CD14-positive monocyte (primary cell): ENCODE measurements at regions not wholly inside any gene's neighbourhood (a gene's known extent, or its start where the extent isn't known, plus 50 kb on each side); places are given as distances from the start of the nearest gene placed in this dataset.
"Not testable (repeated sequence)": the region's sequence is repeated elsewhere in the genome, so short reads cannot be mapped to it uniquely, and the experiment has no call there.

ENCODE experiments used
- DNase-seq, 3 donors: peaks; one replicate each; pipeline ENCODE4 v3.0.0-alpha.2; 2011 to 2022
- H2AFZ ChIP-seq: 2 replicates; pipeline ENCODE4 v1.6.0; 2012; ENCODE audit warnings: mild to moderate bottlenecking, low read depth, low read length, inconsistent platforms; ENCODE audit not compliant: insufficient read depth, poor library complexity, severe bottlenecking
- H3K27ac ChIP-seq, 2 donors: 1 replicate in 1 of 2; 2 replicates in 1 of 2; pipeline ENCODE4 v1.5.1; 2012 to 2013; ENCODE audit warnings: low read length in 2 of 2, control low read depth in 1 of 2, inconsistent platforms in 1 of 2, low read depth in 1 of 2, mild to moderate bottlenecking in 1 of 2
- H3K27me3 ChIP-seq, 2 donors: one replicate each; pipeline versions ENCODE4 v1.6.0 to v1.6.1; 2011 to 2013; ENCODE audit warnings: low read length in 2 of 2; ENCODE audit not compliant: control insufficient read depth in 2 of 2, insufficient read depth in 2 of 2
- H3K36me3 ChIP-seq, 2 donors: replicated peaks in 1 of 2; 1 replicate in 1 of 2; 2 replicates in 1 of 2; pipeline versions ENCODE4 v1.5.1 to v1.6.1; 2012 to 2013; ENCODE audit warnings: low read length in 2 of 2, control low read depth in 1 of 2, inconsistent platforms in 1 of 2, mild to moderate bottlenecking in 1 of 2; ENCODE audit not compliant: insufficient read depth in 2 of 2, control insufficient read depth in 1 of 2
- H3K4me1 ChIP-seq, 2 donors: 1 replicate in 1 of 2; 2 replicates in 1 of 2; pipeline versions ENCODE4 v1.5.1 to v1.6.1; 2012 to 2013; ENCODE audit warnings: low read length in 2 of 2, control low read depth in 1 of 2, inconsistent platforms in 1 of 2, mild to moderate bottlenecking in 1 of 2, moderate library complexity in 1 of 2; ENCODE audit not compliant: insufficient read depth in 2 of 2, control insufficient read depth in 1 of 2
- H3K4me2 ChIP-seq: replicated peaks from 2 replicates; pipeline ENCODE3; 2012; ENCODE audit warnings: low read length, moderate library complexity, mild to moderate bottlenecking; ENCODE audit not compliant: poor library complexity, severe bottlenecking; ENCODE audit errors: extremely low read depth
- H3K4me3 ChIP-seq, 3 experiments: fragments of 200-600 bp in 1 of 3; sonication (generic) in 1 of 3; replicated peaks in 1 of 3; 1 replicate in 2 of 3; 2 replicates in 1 of 3; pipeline ENCODE4 v1.5.1; 2011 to 2013; ENCODE audit warnings: low read length in 3 of 3, mild to moderate bottlenecking in 3 of 3, control low read depth in 2 of 3, low read depth in 2 of 3, inconsistent platforms in 1 of 3, moderate library complexity in 1 of 3
- H3K79me2 ChIP-seq: 2 replicates; pipeline ENCODE4 v1.6.0; 2012; ENCODE audit warnings: mild to moderate bottlenecking, control low read depth, inconsistent platforms, low read length, moderate library complexity; ENCODE audit not compliant: insufficient read depth
- H3K9ac ChIP-seq: 2 replicates; pipeline ENCODE4 v1.6.0; 2017; ENCODE audit warnings: low read length, mild to moderate bottlenecking; ENCODE audit not compliant: insufficient read depth, poor library complexity, severe bottlenecking
- H3K9me3 ChIP-seq, 2 donors: replicated peaks in 1 of 2; 1 replicate in 1 of 2; 2 replicates in 1 of 2; pipeline versions ENCODE4 v1.5.1 to v1.6.1; 2012 to 2013; ENCODE audit warnings: low read length in 2 of 2, control low read depth in 1 of 2; ENCODE audit not compliant: control insufficient read depth in 1 of 2, insufficient read depth in 1 of 2
- H4K20me1 ChIP-seq: 2 replicates; pipeline ENCODE4 v1.6.0; 2012; ENCODE audit warnings: mild to moderate bottlenecking, low read length, control low read depth, moderate library complexity; ENCODE audit not compliant: insufficient read depth
- H3K27ac Mint-ChIP-seq, 7 donors: one replicate each; pipeline ENCODE4 v1.8.0; 2020; ENCODE audit warnings: mild to moderate bottlenecking in 7 of 7, mixed read lengths in 7 of 7, moderate library complexity in 6 of 7, inconsistent platforms in 2 of 7
- H3K27me3 Mint-ChIP-seq, 3 donors: one replicate each; pipeline ENCODE4 v1.8.0; 2021 to 2022; ENCODE audit warnings: low read depth in 3 of 3, mild to moderate bottlenecking in 3 of 3, mixed read lengths in 3 of 3, moderate library complexity in 3 of 3, inconsistent platforms in 1 of 3
- H3K36me3 Mint-ChIP-seq, 2 donors: one replicate each; pipeline ENCODE4 v1.8.0; 2020; ENCODE audit warnings: mixed read lengths in 2 of 2, inconsistent platforms in 1 of 2, mild to moderate bottlenecking in 1 of 2
- H3K4me1 Mint-ChIP-seq: one replicate; pipeline ENCODE4 v1.8.0; 2020; ENCODE audit warnings: mild to moderate bottlenecking, mixed read lengths
- H3K4me3 Mint-ChIP-seq, 2 donors: one replicate each; pipeline ENCODE4 v1.8.0; 2020; ENCODE audit warnings: mild to moderate bottlenecking in 2 of 2, mixed read lengths in 2 of 2, moderate library complexity in 1 of 2
- H3K9me3 Mint-ChIP-seq, 7 donors: one replicate each; pipeline ENCODE4 v1.8.0; 2020 to 2022; ENCODE audit warnings: mixed read lengths in 7 of 7, mild to moderate bottlenecking in 6 of 7, moderate library complexity in 6 of 7, inconsistent platforms in 2 of 7
- CTCF ChIP-seq: fragments of 200-600 bp; IDR thresholded peaks from one replicate; pipeline ENCODE4 v1.8.0; 2022; ENCODE audit warnings: antibody characterized with exemption, mild to moderate bottlenecking
- WGBS: methylation state at CpG from one replicate; pipeline ENCODE4 v1.1.5; 2013; ENCODE audit warnings: missing lambda C conversion rate; ENCODE audit not compliant: insufficient coverage; 5-methylcytosine and 5-hydroxymethylcytosine counted together
- intact Hi-C, 2 donors: fragments of 100-400 bp; cut with micrococcal nuclease; formaldehyde crosslinking; loops; one replicate each; pipeline versions ENCODE4 v1.15.0 to v1.15.1; 2023

GRCh38 chrY:10993955-10994354 is 1466.3 kb downstream of the TSPY10 start:
- no peak overlapping the region for H3K27ac Mint-ChIP-seq
- H3K4me3 Mint-ChIP-seq = no peak overlapping the region
- H3K9me3 Mint-ChIP-seq = peaks cover 27 to 83% (median 50%) of the 10 kb centered on the region in 7 donors
- Histone ChIP-seq H3K9me3 (peaks cover 32 to 87% of the 10 kb centered on the region in 2 donors), H3K27me3 (no peaks in the 10 kb centered on the region), H3K9ac (no peak overlapping the region), H3K4me1 (no peaks in the 10 kb centered on the region), H3K4me3 (no peak overlapping the region), H4K20me1 (no peaks in the 10 kb centered on the region), H2AFZ (no peak overlapping the region), H3K27ac (no peak overlapping the region), H3K79me2 (no peaks in the 10 kb centered on the region), H3K36me3 (no peaks in the 10 kb centered on the region), H3K4me2 (no peak overlapping the region)
- DNase-seq = no peak
- intact Hi-C loops = no loop called here
- 44% methylated on average over 2 of the region's 2 CpGs for WGBS
- no peak for TF ChIP-seq CTCF
- peaks cover 0 to 1% (median 0%) of the 10 kb centered on the region in 3 donors for H3K27me3 Mint-ChIP-seq
- H3K4me1 Mint-ChIP-seq = no peaks in the 10 kb centered on the region
- no peaks in the 10 kb centered on the region for H3K36me3 Mint-ChIP-seq

GRCh38 chrY:10999715-11000114 is 1472.0 kb downstream of the TSPY10 start:
- H3K4me1 Mint-ChIP-seq, H2AFZ ChIP-seq, H3K27ac Mint-ChIP-seq, H3K9ac ChIP-seq, H3K27ac ChIP-seq, H3K36me3 ChIP-seq, H3K79me2 ChIP-seq, DNase-seq, H3K4me3 ChIP-seq, H3K4me2 ChIP-seq, H4K20me1 ChIP-seq, H3K4me3 Mint-ChIP-seq, intact Hi-C loops, H3K4me1 ChIP-seq, H3K27me3 Mint-ChIP-seq, H3K27me3 ChIP-seq, H3K36me3 Mint-ChIP-seq: not testable (repeated sequence)
- peaks cover 22 to 70% of the 10 kb centered on the region in 2 donors for H3K9me3 ChIP-seq
- peaks cover 15 to 60% (median 32%) of the 10 kb centered on the region in 7 donors for H3K9me3 Mint-ChIP-seq
- 60% methylated on average over 3 of the region's 5 CpGs for WGBS

GRCh38 chrY:11014229-11014628 is 1486.5 kb downstream of the TSPY10 start:
- H3K9me3 ChIP-seq = peaks cover 15 to 80% of the 10 kb centered on the region in 2 donors
- WGBS = 59% methylated on average over 3 of the region's 3 CpGs
- H3K9ac ChIP-seq, H3K27ac Mint-ChIP-seq, H3K27me3 Mint-ChIP-seq, H3K79me2 ChIP-seq, H3K27me3 ChIP-seq, H3K36me3 Mint-ChIP-seq, H2AFZ ChIP-seq, intact Hi-C loops, H3K4me2 ChIP-seq, H3K4me3 Mint-ChIP-seq, DNase-seq, H3K4me3 ChIP-seq, H3K4me1 Mint-ChIP-seq, H3K36me3 ChIP-seq, H4K20me1 ChIP-seq, H3K27ac ChIP-seq, H3K4me1 ChIP-seq: not testable (repeated sequence)
- H3K9me3 Mint-ChIP-seq = peaks cover 22 to 83% (median 32%) of the 10 kb centered on the region in 7 donors
